RWPE1 (cell line): ENCODE measurements at regions not wholly inside any gene's neighbourhood (a gene's known extent, or its start where the extent isn't known, plus 50 kb on each side); places are given as distances from the start of the nearest gene placed in this dataset.

Experiments used
- CTCF ChIA-PET: fragments of 350-600 bp; sonication (Branson Sonifier 250); formaldehyde crosslinking; extraction: SDS; loops from one replicate; lab custom pipeline; 2021; lab: Yijun Ruan, JAX
- POLR2A ChIA-PET: fragments of 400-600 bp; formaldehyde crosslinking; extraction: SDS; loops from one replicate; lab custom pipeline; 2020; ENCODE audit warnings: antibody characterized with exemption; ENCODE audit not compliant: low non-redundant PET; lab: Yijun Ruan, JAX
- DNase-seq: peaks from one replicate; pipeline ENCODE4 v3.0.0; 2012; ENCODE audit warnings: low spot score
- H3K27ac ChIP-seq: fragments of 450-650 bp; 2 replicates; pipeline ENCODE4 v1.5.1; 2017
- CTCF ChIP-seq: fragments of 450-650 bp; conservative IDR thresholded peaks from 2 replicates; pipeline ENCODE4 v1.5.1; 2017; ENCODE audit warnings: low read depth, mild to moderate bottlenecking

- CTCF ChIA-PET = no interaction called here
- no peak for DNase-seq
- POLR2A ChIA-PET = no interaction called here
- no peak overlapping the region for H3K27ac ChIP-seq
- TF ChIP-seq CTCF = no peak
Measured at GRCh38 chr7:51528172-51528571, 211.6 kb upstream of the COBL start.

- ChIA-PET CTCF (no interaction called here), POLR2A (no interaction called here)
- no peak overlapping the region for H3K27ac ChIP-seq
- no peak for DNase-seq
- TF ChIP-seq CTCF = no peak
Measured at GRCh38 chr7:51521694-51522312, 205.2 kb upstream of the COBL start.

- POLR2A ChIA-PET = no interaction called here
- CTCF ChIA-PET = interaction anchor here (0.6 kb wide), 1 partner anchor 12 kb away, joined by 3 read pairs; no protein-coding TSS in a partner anchor
- DNase-seq = no peak
- no peak for TF ChIP-seq CTCF
- H3K27ac ChIP-seq = no peak overlapping the region
Measured at GRCh38 chr7:51521054-51521453, 204.4 kb upstream of the COBL start.

GRCh38 chr7:51518646-51519045 lies 202.0 kb upstream of the COBL start:
- TF ChIP-seq CTCF = no peak
- H3K27ac ChIP-seq = no peak overlapping the region
- POLR2A ChIA-PET = no interaction called here
- CTCF ChIA-PET = no interaction called here
- DNase-seq = no peak

GRCh38 chr7:51517187-51517586 lies 200.6 kb upstream of the COBL start:
- TF ChIP-seq CTCF = no peak
- DNase-seq = no peak
- POLR2A ChIA-PET = no interaction called here
- no peak overlapping the region for H3K27ac ChIP-seq
- CTCF ChIA-PET = no interaction called here

- POLR2A ChIA-PET = no interaction called here
- DNase-seq = no peak
- no peak for TF ChIP-seq CTCF
- H3K27ac ChIP-seq = no peak overlapping the region
- CTCF ChIA-PET = no interaction called here
Measured at GRCh38 chr7:51501620-51502019, 185.0 kb upstream of the COBL start.

- CTCF ChIA-PET = no interaction called here
- DNase-seq = no peak
- no peak overlapping the region for H3K27ac ChIP-seq
- no peak for TF ChIP-seq CTCF
- POLR2A ChIA-PET = no interaction called here
Measured at GRCh38 chr7:51482976-51483375, 166.4 kb upstream of the COBL start.
